ENCODE measurements at regions not wholly inside any gene's neighbourhood (a gene's known extent, or its start where the extent isn't known, plus 50 kb on each side); places are given as distances from the start of the nearest gene placed in this dataset.

DNA sequence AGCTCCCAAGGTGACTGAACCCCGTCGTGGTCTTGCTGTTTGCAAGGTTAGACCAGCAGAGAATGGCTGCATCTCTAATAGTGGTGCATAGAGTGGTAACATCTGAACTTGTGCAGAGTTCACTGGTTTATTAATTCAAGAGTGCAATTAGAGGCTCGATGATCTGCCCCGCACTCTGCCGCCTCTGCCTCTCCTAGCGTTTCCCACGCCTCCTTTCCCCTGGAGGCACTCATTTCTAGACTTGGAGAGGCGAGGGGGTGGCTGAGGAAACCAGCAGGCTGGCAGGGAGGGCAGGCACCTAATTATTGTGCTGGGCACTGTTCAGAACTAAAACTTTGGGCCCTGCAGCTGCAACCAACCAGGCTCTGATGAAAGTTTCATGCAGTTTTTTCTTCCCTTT lies 363.5 kb upstream of the EEF2KMT start:
- ChIA-PET POLR2A (no interaction called here), CTCF (no interaction called here)
- Histone ChIP-seq H3K4me1 (ENCODE audit: insufficient read depth, low read length) (no peaks in the 10 kb centered on the region), H3K9me3 (ENCODE audit: low read length) (no peaks in the 10 kb centered on the region), H3K36me3 (ENCODE audit: insufficient read depth, low read length) (no peaks in the 10 kb centered on the region), H3K27ac (ENCODE audit: low read depth, low read length) (no peak overlapping the region), H3K4me3 (ENCODE audit: low read length) (no peak overlapping the region), H3K27me3 (ENCODE audit: insufficient read depth, low read length, poor library complexity, severe bottlenecking) (no peaks in the 10 kb centered on the region)
- Mint-ChIP-seq H3K4me1 (no peaks in the 10 kb centered on the region), H3K9me3 (peaks cover 0 to 6% (median 0%) of the 10 kb centered on the region in 5 donors), H3K36me3 (no peaks in the 10 kb centered on the region), H3K4me3 (no peak overlapping the region), H3K27me3 (peaks cover 0 to 6% of the 10 kb centered on the region in 2 donors), H3K27ac (no peak overlapping the region)
- DNase-seq: no peak

DNA sequence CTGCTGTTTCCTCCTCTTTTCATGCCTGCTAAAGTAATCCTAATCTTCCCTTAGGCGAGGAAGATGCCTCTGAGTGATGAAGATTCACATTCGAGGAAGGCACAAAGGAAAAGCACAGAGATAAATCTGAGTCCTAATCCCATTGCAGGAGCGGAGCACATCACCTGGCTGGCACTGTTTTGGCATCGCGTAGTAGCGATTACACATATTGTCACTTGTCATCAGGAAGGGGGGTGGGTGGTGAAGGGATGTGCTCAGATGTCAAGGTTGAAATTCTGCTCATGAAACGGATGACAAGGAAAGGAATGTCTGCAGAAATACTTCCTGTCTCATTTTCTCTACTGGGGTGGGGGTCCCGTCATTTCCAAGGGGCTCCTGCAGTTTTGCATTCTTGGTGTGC lies 363.1 kb upstream of the EEF2KMT start:
- Mint-ChIP-seq H3K4me1 (no peaks in the 10 kb centered on the region), H3K27me3 (peaks cover 0 to 6% of the 10 kb centered on the region in 2 donors), H3K4me3 (no peak overlapping the region), H3K9me3 (peaks cover 0 to 4% (median 0%) of the 10 kb centered on the region in 5 donors), H3K36me3 (no peaks in the 10 kb centered on the region), H3K27ac (no peak overlapping the region)
- no peaks in the 10 kb centered on the region for H3K4me1 ChIP-seq (ENCODE audit: insufficient read depth, low read length)
- H3K36me3 ChIP-seq (ENCODE audit: insufficient read depth, low read length): no peaks in the 10 kb centered on the region
- H3K9me3 ChIP-seq (ENCODE audit: low read length): no peaks in the 10 kb centered on the region
- H3K27me3 ChIP-seq (ENCODE audit: insufficient read depth, low read length, poor library complexity, severe bottlenecking): no peaks in the 10 kb centered on the region
- DNase-seq: no peak
- POLR2A ChIA-PET: no interaction called here
- H3K27ac ChIP-seq (ENCODE audit: low read depth, low read length): no peak overlapping the region
- CTCF ChIA-PET: no interaction called here
- no peak overlapping the region for H3K4me3 ChIP-seq (ENCODE audit: low read length)

DNA sequence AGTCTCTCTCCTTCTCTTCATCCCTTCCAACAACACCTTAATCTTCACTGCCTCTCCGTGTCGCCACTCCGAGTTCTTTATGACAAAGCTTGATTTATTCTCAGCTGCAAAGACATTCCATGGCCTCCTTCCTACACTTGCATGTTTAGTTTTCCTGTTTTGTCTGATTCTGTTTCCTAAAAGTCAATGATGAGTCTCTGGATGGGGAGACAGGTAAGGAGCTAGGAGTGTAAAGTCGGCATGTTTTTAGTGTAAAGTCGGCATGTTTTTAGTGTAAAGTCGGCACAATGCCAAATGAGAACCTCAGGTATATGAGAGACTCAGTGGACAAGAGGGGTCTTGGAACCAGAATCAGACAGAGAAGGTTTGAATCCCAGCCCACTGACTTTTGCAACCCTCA lies 362.3 kb upstream of the EEF2KMT start:
- no peaks in the 10 kb centered on the region for H3K4me1 Mint-ChIP-seq
- Histone ChIP-seq H3K9me3 (ENCODE audit: low read length) (no peaks in the 10 kb centered on the region), H3K27ac (ENCODE audit: low read depth, low read length) (no peak overlapping the region), H3K27me3 (ENCODE audit: insufficient read depth, low read length, poor library complexity, severe bottlenecking) (no peaks in the 10 kb centered on the region), H3K4me3 (ENCODE audit: low read length) (no peak overlapping the region), H3K4me1 (ENCODE audit: insufficient read depth, low read length) (no peaks in the 10 kb centered on the region), H3K36me3 (ENCODE audit: insufficient read depth, low read length) (no peaks in the 10 kb centered on the region)
- POLR2A ChIA-PET: no interaction called here
- CTCF ChIA-PET: no interaction called here
- no peak overlapping the region for H3K4me3 Mint-ChIP-seq
- H3K27ac Mint-ChIP-seq: no peak overlapping the region
- no peaks in the 10 kb centered on the region for H3K36me3 Mint-ChIP-seq
- peaks cover 0 to 5% (median 1%) of the 10 kb centered on the region in 5 donors for H3K9me3 Mint-ChIP-seq
- peaks cover 0 to 6% of the 10 kb centered on the region in 2 donors for H3K27me3 Mint-ChIP-seq
- no peak for DNase-seq

DNA sequence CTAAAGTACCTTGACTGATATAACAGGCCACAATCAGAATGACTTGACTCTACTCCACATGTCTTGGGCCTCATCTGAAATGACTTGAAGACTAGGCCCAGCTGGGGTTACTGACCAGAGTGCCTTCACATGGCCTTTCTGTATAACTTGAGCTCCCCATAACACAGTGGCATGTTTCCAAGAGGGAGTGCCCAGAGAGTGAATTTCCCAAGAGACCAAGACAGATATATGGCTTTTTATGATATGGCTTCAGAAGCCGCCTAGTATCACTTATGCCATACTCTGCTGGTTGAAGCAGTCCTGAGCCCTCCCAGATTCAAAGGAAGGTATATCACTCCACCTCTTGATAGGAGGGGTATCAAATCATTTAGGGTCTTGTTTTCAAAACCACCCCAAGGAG lies 357.5 kb upstream of the EEF2KMT start:
- no peak for DNase-seq
- POLR2A ChIA-PET: no interaction called here

DNA sequence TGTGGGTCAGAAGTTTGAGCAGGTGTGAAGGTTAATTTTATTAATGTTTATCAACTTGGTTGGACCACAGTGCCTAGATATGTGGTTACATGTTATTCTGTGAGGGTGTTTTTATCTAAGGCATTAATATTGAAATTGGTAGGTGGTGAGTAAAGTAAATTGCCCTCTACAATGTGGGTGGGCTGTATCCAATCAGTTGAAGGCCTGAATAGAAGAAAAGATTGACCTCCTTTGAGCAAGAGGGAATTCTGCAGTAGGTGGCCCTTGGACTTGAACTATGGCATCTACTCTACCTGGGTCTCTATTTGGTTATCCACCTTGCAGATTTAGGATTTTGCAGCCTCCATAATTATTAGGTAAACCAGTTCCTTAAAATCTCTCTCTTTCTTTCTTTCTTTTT lies 356.8 kb upstream of the EEF2KMT start:
- H3K27ac ChIP-seq (ENCODE audit: low read depth, low read length): no peak overlapping the region
- Mint-ChIP-seq H3K27ac (no peak overlapping the region), H3K4me3 (no peak overlapping the region), H3K4me1 (no peaks in the 10 kb centered on the region), H3K27me3 (peaks cover 0 to 9% of the 10 kb centered on the region in 2 donors), H3K36me3 (no peaks in the 10 kb centered on the region), H3K9me3 (peaks cover 0 to 2% (median 1%) of the 10 kb centered on the region in 5 donors)
- H3K4me1 ChIP-seq (ENCODE audit: insufficient read depth, low read length): no peaks in the 10 kb centered on the region
- ChIA-PET POLR2A (no interaction called here), CTCF (no interaction called here)
- H3K27me3 ChIP-seq (ENCODE audit: insufficient read depth, low read length, poor library complexity, severe bottlenecking): no peaks in the 10 kb centered on the region
- no peaks in the 10 kb centered on the region for H3K36me3 ChIP-seq (ENCODE audit: insufficient read depth, low read length)
- H3K9me3 ChIP-seq (ENCODE audit: low read length): no peaks in the 10 kb centered on the region
- DNase-seq: no peak
- H3K4me3 ChIP-seq (ENCODE audit: low read length): no peak overlapping the region

More for the DNA sequence above, 357.5 kb upstream of the EEF2KMT start:
- no peaks in the 10 kb centered on the region for H3K27me3 ChIP-seq (ENCODE audit: insufficient read depth, low read length, poor library complexity, severe bottlenecking)
- H3K4me1 Mint-ChIP-seq: no peaks in the 10 kb centered on the region
- CTCF ChIA-PET: no interaction called here
- H3K9me3 ChIP-seq (ENCODE audit: low read length): no peaks in the 10 kb centered on the region
- no peak overlapping the region for H3K27ac ChIP-seq (ENCODE audit: low read depth, low read length)
- no peaks in the 10 kb centered on the region for H3K36me3 ChIP-seq (ENCODE audit: insufficient read depth, low read length)
- H3K27me3 Mint-ChIP-seq: peaks cover 0 to 6% of the 10 kb centered on the region in 2 donors
- H3K36me3 Mint-ChIP-seq: no peaks in the 10 kb centered on the region
- no peak overlapping the region for H3K4me3 Mint-ChIP-seq
- H3K4me3 ChIP-seq (ENCODE audit: low read length): no peak overlapping the region
- no peaks in the 10 kb centered on the region for H3K4me1 ChIP-seq (ENCODE audit: insufficient read depth, low read length)
- no peak overlapping the region for H3K27ac Mint-ChIP-seq
- peaks cover 0 to 2% (median 1%) of the 10 kb centered on the region in 5 donors for H3K9me3 Mint-ChIP-seq

DNA sequence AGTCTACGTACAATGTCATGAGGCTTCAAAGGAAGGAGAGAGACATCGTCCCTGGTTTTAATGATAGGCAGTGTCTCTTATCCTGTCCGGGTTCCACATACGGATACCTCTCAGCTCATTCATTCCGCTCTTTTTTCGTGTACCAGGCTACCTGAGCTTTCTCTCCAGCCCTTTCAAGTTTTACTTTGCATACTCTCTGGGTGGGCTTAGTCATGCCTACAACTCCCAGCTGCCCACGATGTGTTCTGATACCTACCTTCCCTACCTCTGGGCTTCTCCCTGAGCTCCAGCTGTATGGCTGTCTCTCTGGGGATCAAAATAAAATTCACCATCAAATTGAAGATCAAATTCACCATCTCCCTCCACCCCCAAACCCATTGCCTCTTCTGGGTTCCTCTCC lies 354.0 kb upstream of the EEF2KMT start:
- no peaks in the 10 kb centered on the region for H3K27me3 ChIP-seq (ENCODE audit: insufficient read depth, low read length, poor library complexity, severe bottlenecking)
- H3K4me3 Mint-ChIP-seq: no peak overlapping the region
- no peak overlapping the region for H3K27ac Mint-ChIP-seq
- H3K4me1 ChIP-seq (ENCODE audit: insufficient read depth, low read length): no peaks in the 10 kb centered on the region
- no peak overlapping the region for H3K4me3 ChIP-seq (ENCODE audit: low read length)
- H3K36me3 Mint-ChIP-seq: no peaks in the 10 kb centered on the region
- no peak for DNase-seq
- peaks cover 0 to 2% (median 2%) of the 10 kb centered on the region in 5 donors for H3K9me3 Mint-ChIP-seq
- H3K9me3 ChIP-seq (ENCODE audit: low read length): no peaks in the 10 kb centered on the region
- no peaks in the 10 kb centered on the region for H3K4me1 Mint-ChIP-seq
- H3K36me3 ChIP-seq (ENCODE audit: insufficient read depth, low read length): no peaks in the 10 kb centered on the region
- no peak overlapping the region for H3K27ac ChIP-seq (ENCODE audit: low read depth, low read length)
- POLR2A ChIA-PET: no interaction called here
- CTCF ChIA-PET: no interaction called here
- peaks cover 0 to 5% of the 10 kb centered on the region in 2 donors for H3K27me3 Mint-ChIP-seq

DNA sequence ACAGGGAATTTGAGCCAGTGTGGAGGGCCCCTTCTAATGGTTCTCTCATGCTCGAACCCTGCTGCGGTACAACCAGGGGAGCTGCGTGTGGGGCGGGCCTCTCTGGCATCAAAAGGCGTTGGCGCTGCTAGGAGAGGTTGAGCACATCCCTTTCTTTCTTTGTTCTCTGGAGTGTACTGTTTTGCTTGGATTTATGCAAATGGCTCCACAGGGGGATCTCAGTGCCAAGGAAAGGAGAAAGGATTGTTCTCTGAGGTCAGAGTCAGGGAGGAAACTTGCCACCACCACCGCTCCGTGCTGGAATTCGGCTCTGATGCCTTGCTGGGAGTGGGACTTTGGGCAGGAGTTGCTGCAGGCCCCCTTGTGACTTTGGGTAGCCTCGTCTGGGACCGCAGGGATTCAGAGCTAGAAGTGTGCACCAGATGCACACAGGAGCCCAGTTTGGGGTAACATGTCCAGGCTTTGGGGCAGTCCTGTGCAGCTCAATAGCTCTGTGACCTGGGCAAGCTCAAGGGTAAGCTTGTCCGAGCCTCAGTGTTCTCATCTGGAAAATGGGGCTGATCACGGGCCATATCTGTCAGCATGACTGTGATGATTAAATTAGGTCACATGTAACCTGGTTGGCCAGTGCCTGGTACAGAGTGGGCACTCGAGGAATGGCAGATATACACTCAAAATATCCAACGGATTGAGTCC lies 353.0 kb upstream of the EEF2KMT start:
- no peaks in the 10 kb centered on the region for H3K27me3 ChIP-seq (ENCODE audit: insufficient read depth, low read length, poor library complexity, severe bottlenecking)
- Mint-ChIP-seq H3K4me3 (no peak overlapping the region), H3K36me3 (no peaks in the 10 kb centered on the region), H3K27me3 (peaks cover 0 to 5% of the 10 kb centered on the region in 2 donors), H3K27ac (no peak overlapping the region), H3K4me1 (no peaks in the 10 kb centered on the region), H3K9me3 (peaks cover 0 to 2% (median 2%) of the 10 kb centered on the region in 5 donors)
- H3K27ac ChIP-seq (ENCODE audit: low read depth, low read length): no peak overlapping the region
- CTCF ChIA-PET: no interaction called here
- no peaks in the 10 kb centered on the region for H3K4me1 ChIP-seq (ENCODE audit: insufficient read depth, low read length)
- H3K36me3 ChIP-seq (ENCODE audit: insufficient read depth, low read length): no peaks in the 10 kb centered on the region
- no peaks in the 10 kb centered on the region for H3K9me3 ChIP-seq (ENCODE audit: low read length)
- no peak overlapping the region for H3K4me3 ChIP-seq (ENCODE audit: low read length)
- POLR2A ChIA-PET: no interaction called here
- DNase-seq: no peak

DNA sequence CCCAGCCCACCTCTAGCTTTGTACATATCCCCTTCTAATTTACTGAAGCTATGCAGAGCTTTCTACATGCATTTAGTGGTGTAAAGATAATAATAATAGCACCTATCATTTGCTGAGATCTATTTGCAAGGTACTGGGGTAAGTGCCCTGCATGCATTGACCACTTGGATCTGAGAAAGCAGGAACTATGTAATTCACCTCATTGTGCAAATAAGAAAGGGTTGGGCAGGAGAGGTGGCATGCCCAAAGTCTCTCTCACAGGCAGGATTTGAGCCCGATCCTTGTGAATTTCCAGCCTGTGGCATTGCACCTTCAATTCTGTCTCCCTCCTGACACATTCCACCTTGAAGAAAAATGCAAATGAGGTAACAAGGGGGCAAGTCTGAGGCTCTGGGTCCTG lies 352.3 kb upstream of the EEF2KMT start:
- Histone ChIP-seq H3K4me1 (ENCODE audit: insufficient read depth, low read length) (no peaks in the 10 kb centered on the region), H3K27ac (ENCODE audit: low read depth, low read length) (no peak overlapping the region), H3K36me3 (ENCODE audit: insufficient read depth, low read length) (no peaks in the 10 kb centered on the region), H3K9me3 (ENCODE audit: low read length) (no peaks in the 10 kb centered on the region), H3K27me3 (ENCODE audit: insufficient read depth, low read length, poor library complexity, severe bottlenecking) (no peaks in the 10 kb centered on the region), H3K4me3 (ENCODE audit: low read length) (no peak overlapping the region)
- no peak overlapping the region for H3K27ac Mint-ChIP-seq
- H3K9me3 Mint-ChIP-seq: peaks cover 0 to 2% (median 0%) of the 10 kb centered on the region in 5 donors
- DNase-seq: no peak
- no peaks in the 10 kb centered on the region for H3K36me3 Mint-ChIP-seq
- no peaks in the 10 kb centered on the region for H3K4me1 Mint-ChIP-seq
- peaks cover 0 to 5% of the 10 kb centered on the region in 2 donors for H3K27me3 Mint-ChIP-seq
- POLR2A ChIA-PET: no interaction called here
- no peak overlapping the region for H3K4me3 Mint-ChIP-seq
- CTCF ChIA-PET: no interaction called here
